Naive thymus-derived CD4-positive, alpha-beta T cell (primary cell): ENCODE measurements at regions not wholly inside any gene's neighbourhood (a gene's known extent, or its start where the extent isn't known, plus 50 kb on each side); places are given as distances from the start of the nearest gene placed in this dataset.

Experiments used
- ATAC-seq: fragments of 150-1000 bp; cut with Tn5 transposase; 2 replicates; pipeline ENCODE4 v1.10.0; 2021; ENCODE audit warnings: mild to moderate bottlenecking, moderate library complexity
- CTCF ChIA-PET: fragments of 350-600 bp; sonication (Branson Sonifier 250); formaldehyde crosslinking; loops from one replicate; lab custom pipeline; 2021; ENCODE audit warnings: antibody characterized with exemption; lab: Charles Lee
- POLR2A ChIA-PET: fragments of 350-600 bp; sonication (Branson Sonifier 250); formaldehyde crosslinking; loops from one replicate; lab custom pipeline; 2021; ENCODE audit warnings: antibody characterized with exemption, inconsistent platforms; lab: Charles Lee
- DNase-seq, 9 donors: peaks; one replicate each; pipeline versions ENCODE4 v3.0.0 to v3.0.0-alpha.2; 2020 to 2022; ENCODE audit warnings: mixed read lengths in 1 of 9
- H3K27ac ChIP-seq: one replicate; pipeline ENCODE4 v1.7.0; 2013; ENCODE audit warnings: mild to moderate bottlenecking, low read depth, low read length, moderate library complexity
- H3K27me3 ChIP-seq, 2 donors: one replicate each; pipeline ENCODE4 v1.7.0; 2013; ENCODE audit warnings: low read length in 2 of 2, mild to moderate bottlenecking in 2 of 2, moderate library complexity in 2 of 2; ENCODE audit not compliant: control insufficient read depth in 2 of 2, insufficient read depth in 2 of 2
- H3K36me3 ChIP-seq, 3 experiments: 1 replicate in 2 of 3; 2 replicates in 1 of 3; pipeline ENCODE4 v1.7.0; 2013; ENCODE audit warnings: low read length in 3 of 3, mild to moderate bottlenecking in 3 of 3, moderate library complexity in 1 of 3; ENCODE audit not compliant: insufficient read depth in 3 of 3, control insufficient read depth in 2 of 3
- H3K4me1 ChIP-seq, 2 donors: one replicate each; pipeline ENCODE4 v1.7.0; 2013; ENCODE audit warnings: low read length in 2 of 2, mild to moderate bottlenecking in 2 of 2, moderate library complexity in 1 of 2; ENCODE audit not compliant: control insufficient read depth in 2 of 2, insufficient read depth in 2 of 2
- H3K4me3 ChIP-seq: 2 replicates; pipeline ENCODE4 v1.7.0; 2013; ENCODE audit warnings: mild to moderate bottlenecking, low read length
- H3K9me3 ChIP-seq, 3 experiments: 1 replicate in 2 of 3; 2 replicates in 1 of 3; pipeline ENCODE4 v1.7.0; 2013; ENCODE audit warnings: low read length in 3 of 3; ENCODE audit not compliant: control insufficient read depth in 2 of 3
- H3K27ac Mint-ChIP-seq, 9 donors: one replicate each; pipeline ENCODE4 v1.8.0; 2020 to 2022; ENCODE audit warnings: mixed read lengths in 9 of 9, mild to moderate bottlenecking in 8 of 9, moderate library complexity in 5 of 9, inconsistent platforms in 2 of 9
- H3K27me3 Mint-ChIP-seq, 5 donors: one replicate each; pipeline ENCODE4 v1.8.0; 2021 to 2022; ENCODE audit warnings: mixed read lengths in 5 of 5, mild to moderate bottlenecking in 1 of 5
- H3K36me3 Mint-ChIP-seq, 5 donors: one replicate each; pipeline ENCODE4 v1.8.0; 2020 to 2022; ENCODE audit warnings: mixed read lengths in 5 of 5, mild to moderate bottlenecking in 3 of 5, inconsistent platforms in 1 of 5
- H3K4me1 Mint-ChIP-seq, 7 donors: one replicate each; pipeline ENCODE4 v1.8.0; 2020 to 2022; ENCODE audit warnings: mixed read lengths in 7 of 7, mild to moderate bottlenecking in 3 of 7, inconsistent platforms in 1 of 7
- H3K4me3 Mint-ChIP-seq, 10 donors: one replicate each; pipeline ENCODE4 v1.8.0; 2020 to 2022; ENCODE audit warnings: mild to moderate bottlenecking in 10 of 10, mixed read lengths in 10 of 10, moderate library complexity in 6 of 10, inconsistent platforms in 2 of 10
- H3K9me3 Mint-ChIP-seq, 11 donors: one replicate each; pipeline ENCODE4 v1.8.0; 2020 to 2022; ENCODE audit warnings: mixed read lengths in 11 of 11, mild to moderate bottlenecking in 4 of 11, inconsistent platforms in 1 of 11, moderate library complexity in 1 of 11
- intact Hi-C, 2 donors: fragments of 100-400 bp; cut with micrococcal nuclease; formaldehyde crosslinking; loops; one replicate each; pipeline ENCODE4 v1.15.1; 2023

DNA sequence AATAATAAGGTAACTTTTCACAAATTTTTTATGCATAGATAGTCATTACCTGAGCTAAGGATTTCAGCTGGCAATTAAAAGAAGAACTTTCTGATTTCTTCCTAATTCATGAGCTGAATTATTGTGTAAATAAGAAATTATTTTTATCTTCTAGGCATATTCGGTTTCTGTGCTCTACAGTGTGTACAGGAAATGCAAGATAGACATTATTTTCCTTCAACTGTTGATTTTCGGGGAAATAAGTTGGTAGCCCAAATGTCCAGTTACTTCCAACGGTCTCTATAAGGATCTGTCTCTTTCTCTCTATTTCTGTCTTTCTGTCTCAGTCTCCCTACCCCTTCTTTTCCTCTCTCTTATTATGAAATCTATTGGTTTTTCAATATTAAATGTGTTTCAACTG lies 137.3 kb upstream of the CLNK start:
- intact Hi-C loops = no loop called here
- ATAC-seq (no peak), DNase-seq (no peak)
- H3K27me3 Mint-ChIP-seq = no peaks in the 10 kb centered on the region
- no peak overlapping the region for H3K4me3 ChIP-seq
- H3K27me3 ChIP-seq = no peaks in the 10 kb centered on the region
- no peaks in the 10 kb centered on the region for H3K36me3 ChIP-seq
- H3K27ac ChIP-seq = no peak overlapping the region
- no peaks in the 10 kb centered on the region for H3K9me3 Mint-ChIP-seq
- no peak overlapping the region for H3K27ac Mint-ChIP-seq
- H3K36me3 Mint-ChIP-seq = no peaks in the 10 kb centered on the region
- no peaks in the 10 kb centered on the region for H3K4me1 ChIP-seq
- CTCF ChIA-PET = interaction anchor here (0.6 kb wide), 1 partner anchor 26 kb away, joined by 3 read pairs; no protein-coding TSS in a partner anchor
- H3K4me1 Mint-ChIP-seq = no peaks in the 10 kb centered on the region
- no peak overlapping the region for H3K4me3 Mint-ChIP-seq
- H3K9me3 ChIP-seq = no peaks in the 10 kb centered on the region
- POLR2A ChIA-PET = no interaction called here

DNA sequence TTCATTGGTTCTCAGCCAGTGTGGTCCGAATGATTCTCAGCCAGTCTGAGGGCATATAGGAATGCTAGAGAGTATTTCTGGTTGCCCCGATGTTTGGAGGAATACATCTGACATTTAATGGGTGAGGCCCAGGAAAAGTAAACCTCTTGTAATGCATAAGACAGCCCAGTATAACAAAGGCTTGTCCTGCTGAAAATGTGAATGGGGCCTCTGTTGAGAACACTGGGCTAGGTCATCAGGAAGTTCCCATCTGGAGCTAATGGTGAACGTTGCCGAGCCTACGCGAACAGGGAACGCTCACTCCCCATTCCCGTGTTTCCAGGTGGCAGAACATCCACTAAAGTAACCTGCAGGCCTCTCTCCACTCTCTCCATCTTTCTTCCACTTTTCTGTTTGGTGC lies 132.0 kb upstream of the CLNK start:
- no peaks in the 10 kb centered on the region for H3K36me3 Mint-ChIP-seq
- ChIA-PET CTCF (no interaction called here), POLR2A (no interaction called here)
- no peaks in the 10 kb centered on the region for H3K36me3 ChIP-seq
- H3K27ac Mint-ChIP-seq = no peak overlapping the region
- no peak overlapping the region for H3K4me3 Mint-ChIP-seq
- no peaks in the 10 kb centered on the region for H3K9me3 Mint-ChIP-seq
- H3K4me1 ChIP-seq = no peaks in the 10 kb centered on the region
- no peak for DNase-seq
- H3K27me3 ChIP-seq = no peaks in the 10 kb centered on the region
- ATAC-seq = no peak
- H3K27me3 Mint-ChIP-seq = no peaks in the 10 kb centered on the region
- no peak overlapping the region for H3K27ac ChIP-seq
- intact Hi-C loops = no loop called here
- H3K4me1 Mint-ChIP-seq = no peaks in the 10 kb centered on the region
- H3K4me3 ChIP-seq = no peak overlapping the region
- no peaks in the 10 kb centered on the region for H3K9me3 ChIP-seq

DNA sequence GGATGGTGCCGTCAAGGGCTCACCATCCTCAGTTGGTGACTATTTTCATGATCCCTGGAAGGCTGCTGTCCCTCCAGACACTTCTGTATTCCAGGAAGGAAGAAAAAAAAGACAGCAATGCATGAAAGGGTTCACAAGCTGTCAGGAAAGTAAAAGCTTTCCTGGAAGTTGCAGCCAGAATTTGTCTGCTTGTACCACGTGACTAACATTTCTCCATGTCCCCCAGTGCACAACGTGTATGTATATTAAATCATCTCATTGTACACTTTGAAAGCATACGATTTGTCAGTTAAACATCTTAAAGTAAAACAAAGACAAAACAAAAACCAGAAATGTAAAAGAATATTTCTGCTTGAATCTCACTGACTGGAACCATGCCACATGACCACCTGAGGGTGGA lies 127.4 kb upstream of the CLNK start:
- POLR2A ChIA-PET = no interaction called here
- Histone ChIP-seq H3K27ac (no peak overlapping the region), H3K36me3 (no peaks in the 10 kb centered on the region), H3K9me3 (no peaks in the 10 kb centered on the region), H3K4me3 (no peak overlapping the region), H3K27me3 (no peaks in the 10 kb centered on the region), H3K4me1 (no peaks in the 10 kb centered on the region)
- Mint-ChIP-seq H3K4me1 (no peaks in the 10 kb centered on the region), H3K4me3 (no peak overlapping the region), H3K27ac (no peak overlapping the region), H3K36me3 (no peaks in the 10 kb centered on the region), H3K9me3 (peaks cover 0 to 10% (median 2%) of the 10 kb centered on the region in 11 donors), H3K27me3 (no peaks in the 10 kb centered on the region)
- CTCF ChIA-PET = no interaction called here
- DNase-seq (no peak), ATAC-seq (no peak)
- intact Hi-C loops = no loop called here

DNA sequence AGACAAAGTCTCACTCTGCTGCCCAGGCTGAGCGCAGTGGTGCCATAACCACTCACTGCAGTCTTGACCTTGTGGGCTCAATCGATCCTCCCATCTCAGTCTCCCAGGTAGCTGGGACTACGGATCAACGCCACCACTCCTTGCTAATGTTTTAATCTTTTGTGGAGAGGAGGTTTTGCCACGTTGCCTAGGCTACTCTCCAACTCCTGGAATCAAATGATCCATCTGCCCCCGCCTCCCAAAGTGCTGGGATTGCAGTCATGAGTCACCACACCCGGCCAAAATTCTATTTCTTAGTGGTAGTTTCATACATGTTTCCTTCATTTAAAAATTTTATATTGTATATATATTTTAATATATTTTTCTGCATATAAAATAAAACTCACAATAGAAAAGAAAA lies 125.8 kb upstream of the CLNK start:
- Histone ChIP-seq H3K36me3 (no peaks in the 10 kb centered on the region), H3K27me3 (no peaks in the 10 kb centered on the region), H3K9me3 (no peaks in the 10 kb centered on the region), H3K27ac (no peak overlapping the region), H3K4me1 (no peaks in the 10 kb centered on the region), H3K4me3 (no peak overlapping the region)
- H3K9me3 Mint-ChIP-seq = peaks cover 0 to 16% (median 2%) of the 10 kb centered on the region in 11 donors
- CTCF ChIA-PET = no interaction called here
- intact Hi-C loops = no loop called here
- H3K27me3 Mint-ChIP-seq = peaks cover 0 to 5% (median 0%) of the 10 kb centered on the region in 5 donors
- no peak for ATAC-seq
- no peaks in the 10 kb centered on the region for H3K36me3 Mint-ChIP-seq
- no peak overlapping the region for H3K4me3 Mint-ChIP-seq
- POLR2A ChIA-PET = interaction anchor here (0.8 kb wide), 1 partner anchor 38 kb away, joined by 3 read pairs; no protein-coding TSS in a partner anchor
- H3K27ac Mint-ChIP-seq = no peak overlapping the region
- no peak for DNase-seq
- no peaks in the 10 kb centered on the region for H3K4me1 Mint-ChIP-seq

DNA sequence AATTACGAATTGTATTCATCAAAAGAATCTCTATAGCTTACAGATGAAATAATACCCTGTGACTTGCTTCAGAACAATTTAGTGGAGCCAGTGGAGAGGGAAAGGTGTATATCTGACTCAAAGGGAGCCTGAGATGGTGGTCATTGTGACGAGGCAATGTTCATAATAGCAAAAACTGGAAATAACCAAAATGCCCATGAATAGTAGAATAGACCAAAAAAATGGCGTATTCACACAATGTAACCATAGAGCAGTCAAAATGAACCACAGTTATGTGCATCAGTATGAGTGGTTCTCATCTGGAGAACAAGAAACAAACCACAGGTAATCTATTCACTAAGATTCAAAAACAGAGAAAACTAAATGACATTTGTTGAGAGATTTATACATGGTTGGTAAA lies 125.3 kb upstream of the CLNK start:
- Mint-ChIP-seq H3K9me3 (peaks cover 0 to 16% (median 2%) of the 10 kb centered on the region in 11 donors), H3K36me3 (no peaks in the 10 kb centered on the region), H3K4me3 (no peak overlapping the region), H3K27me3 (peaks cover 0 to 10% (median 0%) of the 10 kb centered on the region in 5 donors), H3K4me1 (no peaks in the 10 kb centered on the region), H3K27ac (no peak overlapping the region)
- no peak for ATAC-seq
- no peaks in the 10 kb centered on the region for H3K4me1 ChIP-seq
- no peak overlapping the region for H3K27ac ChIP-seq
- no peaks in the 10 kb centered on the region for H3K9me3 ChIP-seq
- DNase-seq = no peak
- POLR2A ChIA-PET = no interaction called here
- no peaks in the 10 kb centered on the region for H3K36me3 ChIP-seq
- H3K27me3 ChIP-seq = no peaks in the 10 kb centered on the region
- CTCF ChIA-PET = no interaction called here
- H3K4me3 ChIP-seq = no peak overlapping the region
- intact Hi-C loops = no loop called here

DNA sequence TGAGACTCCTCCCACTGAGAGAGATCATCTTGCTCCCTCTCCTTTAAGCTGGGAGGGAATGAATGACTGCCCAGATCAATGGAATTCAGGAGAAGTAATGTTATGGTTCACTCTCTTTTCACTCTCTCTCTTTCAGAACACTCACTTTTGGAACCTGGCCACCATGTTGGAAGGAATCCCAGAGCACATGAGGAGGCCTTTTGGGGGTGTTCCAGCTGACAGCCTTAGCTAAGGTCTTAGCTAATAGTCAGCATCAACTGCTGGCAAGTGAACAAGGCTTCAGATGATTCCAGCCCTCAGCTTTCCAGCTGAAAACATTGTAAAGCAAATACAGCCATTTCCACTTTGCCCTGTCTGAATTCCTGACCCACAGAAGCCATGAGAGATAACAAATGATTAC lies 124.0 kb upstream of the CLNK start:
- H3K27ac ChIP-seq = no peak overlapping the region
- H3K36me3 Mint-ChIP-seq = no peaks in the 10 kb centered on the region
- ChIA-PET POLR2A (no interaction called here), CTCF (no interaction called here)
- no peak overlapping the region for H3K27ac Mint-ChIP-seq
- no peak overlapping the region for H3K4me3 Mint-ChIP-seq
- no peak for DNase-seq
- no peaks in the 10 kb centered on the region for H3K4me1 Mint-ChIP-seq
- intact Hi-C loops = no loop called here
- H3K9me3 Mint-ChIP-seq = peaks cover 0 to 17% (median 2%) of the 10 kb centered on the region in 11 donors
- H3K4me3 ChIP-seq = no peak overlapping the region
- H3K27me3 ChIP-seq = no peaks in the 10 kb centered on the region
- no peaks in the 10 kb centered on the region for H3K4me1 ChIP-seq
- ATAC-seq = no peak
- H3K27me3 Mint-ChIP-seq = peaks cover 0 to 14% (median 0%) of the 10 kb centered on the region in 5 donors
- H3K9me3 ChIP-seq = no peaks in the 10 kb centered on the region
- H3K36me3 ChIP-seq = no peaks in the 10 kb centered on the region

DNA sequence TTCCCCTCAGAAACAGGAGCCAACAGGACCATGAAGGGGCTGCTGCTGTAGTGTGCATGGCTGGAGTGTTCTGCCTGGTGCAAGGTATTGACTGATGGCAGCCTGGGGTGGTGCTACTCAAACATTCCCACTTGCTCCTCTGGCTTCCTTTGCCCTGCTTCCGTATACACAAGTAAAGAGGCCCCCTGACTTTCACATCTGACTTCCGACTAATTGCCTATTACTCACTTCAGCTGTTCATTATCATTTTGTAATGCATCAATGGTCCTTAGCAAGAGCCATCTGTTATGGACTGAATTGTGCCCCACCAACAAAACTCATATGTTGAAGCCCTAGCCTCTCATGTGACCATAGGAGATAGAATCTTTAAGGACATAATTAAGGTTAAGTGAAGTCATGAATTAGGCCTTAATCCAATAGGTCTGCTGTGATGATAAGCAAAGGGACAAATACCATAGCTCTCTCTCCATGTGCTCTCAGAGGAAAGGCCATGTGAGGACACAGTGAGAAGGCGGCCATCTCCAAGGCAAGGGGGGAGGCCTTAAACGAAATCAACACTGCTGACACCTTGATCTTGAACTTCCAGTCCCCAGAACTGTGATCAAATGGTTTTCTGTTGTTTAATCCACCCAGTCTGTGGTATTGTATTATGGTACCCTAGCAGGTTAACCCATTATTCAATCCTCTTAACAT lies 122.5 kb upstream of the CLNK start:
- H3K4me3 Mint-ChIP-seq = no peak overlapping the region
- H3K4me1 Mint-ChIP-seq = no peaks in the 10 kb centered on the region
- Histone ChIP-seq H3K36me3 (no peaks in the 10 kb centered on the region), H3K27ac (no peak overlapping the region), H3K9me3 (no peaks in the 10 kb centered on the region), H3K4me1 (no peaks in the 10 kb centered on the region), H3K27me3 (no peaks in the 10 kb centered on the region), H3K4me3 (no peak overlapping the region)
- H3K9me3 Mint-ChIP-seq = peaks cover 0 to 17% (median 3%) of the 10 kb centered on the region in 11 donors
- ATAC-seq (no peak), DNase-seq (no peak)
- H3K27me3 Mint-ChIP-seq = peaks cover 0 to 15% (median 0%) of the 10 kb centered on the region in 5 donors
- H3K27ac Mint-ChIP-seq = no peak overlapping the region
- ChIA-PET CTCF (no interaction called here), POLR2A (no interaction called here)
- intact Hi-C loops = no loop called here
- H3K36me3 Mint-ChIP-seq = no peaks in the 10 kb centered on the region
